GM12878 (cell line): ENCODE measurements at regions not wholly inside any gene's neighbourhood (a gene's known extent, or its start where the extent isn't known, plus 50 kb on each side); places are given as distances from the start of the nearest gene placed in this dataset.

Source experiments
- ATAC-seq: fragments of 200-7000 bp; cut with Tn5 transposase; 3 replicates; pipeline ENCODE4 v1.9.1; 2020; ENCODE audit warnings: mild to moderate bottlenecking, moderate library complexity
- BruUV-seq: library from RNA; stranded (reverse); fragments of 400-500 nt; replicated peaks from 2 replicates; lab custom pipeline; 2021; lab: Mats Ljungman, UMichigan
- CTCF ChIA-PET: fragments of 300-600 bp; sonication (Branson Sonifier 250); formaldehyde crosslinking; extraction: SDS; loops from one replicate; lab custom pipeline; 2021; ENCODE audit warnings: inconsistent platforms; lab: Yijun Ruan, JAX
- POLR2A ChIA-PET: fragments of 350-600 bp; formaldehyde crosslinking; extraction: SDS; loops from one replicate; lab custom pipeline; 2021; ENCODE audit warnings: inconsistent platforms; lab: Charles Lee
- RAD21 ChIA-PET: fragments of 300-600 bp; sonication (Branson Sonifier 250); formaldehyde crosslinking; loops from one replicate; lab custom pipeline; 2023; ENCODE audit warnings: antibody characterized with exemption; ENCODE audit not compliant: unreplicated experiment; lab: Charles Lee
- SMC1A ChIA-PET: fragments of 300-600 bp; sonication (Branson Sonifier 250); formaldehyde crosslinking; loops from one replicate; lab custom pipeline; 2023; ENCODE audit not compliant: unreplicated experiment, uncharacterized antibody; lab: Charles Lee
- DNase-seq: peaks from one replicate; pipeline ENCODE4 v3.0.0-alpha.2; 2011; ENCODE audit warnings: low read depth, low spot score
- FAIRE-seq: peaks from 3 replicates; lab custom pipeline; 2011; peaks lifted over from hg19 to GRCh38; lab: Jason Lieb, UNC
- H2AFZ ChIP-seq: 2 replicates; pipeline ENCODE4 v1.6.0; 2011; ENCODE audit warnings: low read depth, low read length, control low read depth; ENCODE audit not compliant: control insufficient read depth
- H3K27ac ChIP-seq: 2 replicates; pipeline ENCODE4 v1.5.1; 2011; ENCODE audit warnings: control low read depth; ENCODE audit not compliant: control insufficient read depth, insufficient read depth
- H3K27me3 ChIP-seq, 2 experiments: replicated peaks in 1 of 2; 2 replicates each; pipeline versions ENCODE4 v1.6.0 to v1.6.1; 2011; ENCODE audit warnings: low read length in 1 of 2; ENCODE audit not compliant: control insufficient read depth in 2 of 2, insufficient read depth in 2 of 2
- H3K36me3 ChIP-seq, 2 experiments: 2 replicates each; pipeline ENCODE4 v1.5.1; 2011; ENCODE audit warnings: low read length in 1 of 2; ENCODE audit not compliant: control insufficient read depth in 2 of 2, insufficient read depth in 2 of 2
- H3K4me1 ChIP-seq: 2 replicates; pipeline ENCODE4 v1.6.1; 2011; ENCODE audit warnings: mild to moderate bottlenecking, low read length, moderate library complexity, mixed read lengths; ENCODE audit not compliant: control insufficient read depth, insufficient read depth
- H3K4me2 ChIP-seq: 2 replicates; pipeline ENCODE4 v1.6.0; 2011; ENCODE audit warnings: control low read depth; ENCODE audit not compliant: control insufficient read depth, insufficient read depth
- H3K4me3 ChIP-seq: fragments of 200-600 bp; sonication (generic); 2 replicates; pipeline ENCODE4 v1.5.1; 2016
- H3K79me2 ChIP-seq: 2 replicates; pipeline ENCODE4 v1.6.0; 2011; ENCODE audit warnings: low read length; ENCODE audit not compliant: control insufficient read depth, insufficient read depth
- H3K9ac ChIP-seq: 2 replicates; pipeline ENCODE4 v1.8.0; 2011; ENCODE audit warnings: low read length, control low read depth, mixed read lengths; ENCODE audit not compliant: control insufficient read depth, insufficient read depth
- H3K9me3 ChIP-seq: replicated peaks from 3 replicates; pipeline ENCODE4 v1.5.1; 2011; ENCODE audit warnings: mild to moderate bottlenecking, low read length; ENCODE audit not compliant: control insufficient read depth, insufficient read depth
- H4K20me1 ChIP-seq: 2 replicates; pipeline ENCODE4 v1.6.0; 2011; ENCODE audit not compliant: control insufficient read depth, insufficient read depth
- CHD1 ChIP-seq: IDR thresholded peaks from 2 replicates; pipeline ENCODE4 v1.6.1; 2012; ENCODE audit warnings: low read depth, low read length, improper control_type of control experiment
- SUZ12 ChIP-seq: fragments of 200-600 bp; sonication (generic); IDR thresholded peaks from one replicate; pipeline ENCODE4 v1.6.1; 2018; ENCODE audit warnings: antibody characterized with exemption, mild to moderate bottlenecking; ENCODE audit not compliant: unreplicated experiment
- TARDBP ChIP-seq: IDR thresholded peaks from 2 replicates; pipeline ENCODE4 v1.6.1; 2016; ENCODE audit warnings: borderline replicate concordance
- TCF7 ChIP-seq: IDR thresholded peaks from 2 replicates; pipeline ENCODE4 v1.6.1; 2014; ENCODE audit warnings: antibody characterized with exemption, borderline replicate concordance
- WGBS: methylation state at CpG from one replicate; pipeline ENCODE4 v1.1.6; 2016; ENCODE audit warnings: low lambda C conversion rate; ENCODE audit not compliant: insufficient replicate concordance, insufficient coverage; ENCODE audit errors: missing lambda C conversion rate; 5-methylcytosine and 5-hydroxymethylcytosine counted together
- in situ Hi-C: fragments of 300-500 bp; cut with MboI; formaldehyde crosslinking; loops from 9 replicates; pipeline ENCODE4 v1.14.3; 2018; ENCODE audit warnings: mixed read lengths
- intact Hi-C: fragments of 100-400 bp; cut with micrococcal nuclease; formaldehyde crosslinking; loops from one replicate; pipeline ENCODE4 v1.14.2; 2022; ENCODE audit not compliant: unreplicated experiment
- TF ChIP-seq, protein P1 (sequence below): fragments of 450-650 bp; IDR thresholded peaks from 2 replicates; pipeline ENCODE4 v1.6.1; 2017; ENCODE audit warnings: low read depth, mild to moderate bottlenecking, moderate library complexity
- TF ChIP-seq, protein P2 (sequence below): IDR thresholded peaks from 2 replicates; pipeline ENCODE4 v1.6.1; 2012; ENCODE audit warnings: improper control_type of control experiment, low read depth, low read length; ENCODE audit not compliant: insufficient replicate concordance
- TF ChIP-seq, protein P3 (sequence below): fragments of 450-650 bp; IDR thresholded peaks from 2 replicates; pipeline ENCODE4 v1.6.1; 2014; ENCODE audit warnings: mild to moderate bottlenecking

DNA sequence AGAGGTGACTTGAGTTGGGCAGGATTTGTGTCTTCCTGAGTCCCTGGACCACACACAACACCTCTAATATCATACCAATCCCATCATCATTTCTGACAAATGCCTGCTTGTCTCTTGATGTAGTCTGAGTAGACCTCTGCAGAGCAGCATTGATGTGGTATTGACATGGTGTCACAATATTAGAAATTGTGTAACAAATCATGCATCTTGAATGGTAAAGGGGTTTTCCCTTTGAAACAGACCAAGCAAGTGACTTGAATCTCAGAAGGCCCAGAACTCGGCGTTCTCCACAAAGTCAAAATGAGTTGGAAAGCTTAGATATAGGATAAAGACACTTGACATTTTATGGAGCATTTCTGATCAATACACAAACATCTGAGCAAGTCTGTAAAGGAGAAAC lies 72.7 kb upstream of the KIRREL1 start:
- no peaks in the 10 kb centered on the region for H3K4me1 ChIP-seq
- ATAC-seq (no peak), FAIRE-seq (no peak), DNase-seq (no peak)
- no peaks in the 10 kb centered on the region for H4K20me1 ChIP-seq
- no TSS peak for BruUV-seq
- no peak overlapping the region for H3K9ac ChIP-seq
- ChIA-PET SMC1A (no interaction called here), CTCF (interaction anchor here (0.9 to 1.4 kb wide), 2 partner anchors 9 to 116 kb away, joined by 3 to 4 read pairs; no protein-coding TSS in a partner anchor), POLR2A (no interaction called here), RAD21 (no interaction called here)
- in situ Hi-C loops (no loop called here), intact Hi-C loops (no loop called here)
- no peaks in the 10 kb centered on the region for H3K79me2 ChIP-seq
- H2AFZ ChIP-seq = no peak overlapping the region
- no peak overlapping the region for H3K27ac ChIP-seq
- H3K4me3 ChIP-seq = no peak overlapping the region
- H3K27me3 ChIP-seq = no peaks in the 10 kb centered on the region; a peak in 1 of 4 replicates
- TF ChIP-seq CHD1 (no peak), SUZ12 (no peak), TCF7 (no peak), TARDBP (no peak)
- TF ChIP-seq, protein P1, sequence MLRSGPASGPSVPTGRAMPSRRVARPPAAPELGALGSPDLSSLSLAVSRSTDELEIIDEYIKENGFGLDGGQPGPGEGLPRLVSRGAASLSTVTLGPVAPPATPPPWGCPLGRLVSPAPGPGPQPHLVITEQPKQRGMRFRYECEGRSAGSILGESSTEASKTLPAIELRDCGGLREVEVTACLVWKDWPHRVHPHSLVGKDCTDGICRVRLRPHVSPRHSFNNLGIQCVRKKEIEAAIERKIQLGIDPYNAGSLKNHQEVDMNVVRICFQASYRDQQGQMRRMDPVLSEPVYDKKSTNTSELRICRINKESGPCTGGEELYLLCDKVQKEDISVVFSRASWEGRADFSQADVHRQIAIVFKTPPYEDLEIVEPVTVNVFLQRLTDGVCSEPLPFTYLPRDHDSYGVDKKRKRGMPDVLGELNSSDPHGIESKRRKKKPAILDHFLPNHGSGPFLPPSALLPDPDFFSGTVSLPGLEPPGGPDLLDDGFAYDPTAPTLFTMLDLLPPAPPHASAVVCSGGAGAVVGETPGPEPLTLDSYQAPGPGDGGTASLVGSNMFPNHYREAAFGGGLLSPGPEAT = no peak
- TF ChIP-seq, protein P2, sequence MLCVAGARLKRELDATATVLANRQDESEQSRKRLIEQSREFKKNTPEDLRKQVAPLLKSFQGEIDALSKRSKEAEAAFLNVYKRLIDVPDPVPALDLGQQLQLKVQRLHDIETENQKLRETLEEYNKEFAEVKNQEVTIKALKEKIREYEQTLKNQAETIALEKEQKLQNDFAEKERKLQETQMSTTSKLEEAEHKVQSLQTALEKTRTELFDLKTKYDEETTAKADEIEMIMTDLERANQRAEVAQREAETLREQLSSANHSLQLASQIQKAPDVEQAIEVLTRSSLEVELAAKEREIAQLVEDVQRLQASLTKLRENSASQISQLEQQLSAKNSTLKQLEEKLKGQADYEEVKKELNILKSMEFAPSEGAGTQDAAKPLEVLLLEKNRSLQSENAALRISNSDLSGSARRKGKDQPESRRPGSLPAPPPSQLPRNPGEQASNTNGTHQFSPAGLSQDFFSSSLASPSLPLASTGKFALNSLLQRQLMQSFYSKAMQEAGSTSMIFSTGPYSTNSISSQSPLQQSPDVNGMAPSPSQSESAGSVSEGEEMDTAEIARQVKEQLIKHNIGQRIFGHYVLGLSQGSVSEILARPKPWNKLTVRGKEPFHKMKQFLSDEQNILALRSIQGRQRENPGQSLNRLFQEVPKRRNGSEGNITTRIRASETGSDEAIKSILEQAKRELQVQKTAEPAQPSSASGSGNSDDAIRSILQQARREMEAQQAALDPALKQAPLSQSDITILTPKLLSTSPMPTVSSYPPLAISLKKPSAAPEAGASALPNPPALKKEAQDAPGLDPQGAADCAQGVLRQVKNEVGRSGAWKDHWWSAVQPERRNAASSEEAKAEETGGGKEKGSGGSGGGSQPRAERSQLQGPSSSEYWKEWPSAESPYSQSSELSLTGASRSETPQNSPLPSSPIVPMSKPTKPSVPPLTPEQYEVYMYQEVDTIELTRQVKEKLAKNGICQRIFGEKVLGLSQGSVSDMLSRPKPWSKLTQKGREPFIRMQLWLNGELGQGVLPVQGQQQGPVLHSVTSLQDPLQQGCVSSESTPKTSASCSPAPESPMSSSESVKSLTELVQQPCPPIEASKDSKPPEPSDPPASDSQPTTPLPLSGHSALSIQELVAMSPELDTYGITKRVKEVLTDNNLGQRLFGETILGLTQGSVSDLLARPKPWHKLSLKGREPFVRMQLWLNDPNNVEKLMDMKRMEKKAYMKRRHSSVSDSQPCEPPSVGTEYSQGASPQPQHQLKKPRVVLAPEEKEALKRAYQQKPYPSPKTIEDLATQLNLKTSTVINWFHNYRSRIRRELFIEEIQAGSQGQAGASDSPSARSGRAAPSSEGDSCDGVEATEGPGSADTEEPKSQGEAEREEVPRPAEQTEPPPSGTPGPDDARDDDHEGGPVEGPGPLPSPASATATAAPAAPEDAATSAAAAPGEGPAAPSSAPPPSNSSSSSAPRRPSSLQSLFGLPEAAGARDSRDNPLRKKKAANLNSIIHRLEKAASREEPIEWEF = no peak
- TF ChIP-seq, protein P3, sequence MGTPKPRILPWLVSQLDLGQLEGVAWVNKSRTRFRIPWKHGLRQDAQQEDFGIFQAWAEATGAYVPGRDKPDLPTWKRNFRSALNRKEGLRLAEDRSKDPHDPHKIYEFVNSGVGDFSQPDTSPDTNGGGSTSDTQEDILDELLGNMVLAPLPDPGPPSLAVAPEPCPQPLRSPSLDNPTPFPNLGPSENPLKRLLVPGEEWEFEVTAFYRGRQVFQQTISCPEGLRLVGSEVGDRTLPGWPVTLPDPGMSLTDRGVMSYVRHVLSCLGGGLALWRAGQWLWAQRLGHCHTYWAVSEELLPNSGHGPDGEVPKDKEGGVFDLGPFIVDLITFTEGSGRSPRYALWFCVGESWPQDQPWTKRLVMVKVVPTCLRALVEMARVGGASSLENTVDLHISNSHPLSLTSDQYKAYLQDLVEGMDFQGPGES = no peak
- no peak overlapping the region for H3K4me2 ChIP-seq
- WGBS = 0% methylated on average over 2 of the region's 2 CpGs
- H3K36me3 ChIP-seq = no peaks in the 10 kb centered on the region
- H3K9me3 ChIP-seq = no peaks in the 10 kb centered on the region; the same call in 2 of the 3 replicates
